CD4-positive, alpha-beta T cell treated with Interleukin-21 for 1 hour (primary cell): ENCODE measurements at regions not wholly inside any gene's neighbourhood (a gene's known extent, or its start where the extent isn't known, plus 50 kb on each side); places are given as distances from the start of the nearest gene placed in this dataset.

Experiments
- DNase-seq: peaks from one replicate; pipeline ENCODE4 v3.0.0-alpha.2; 2020

DNA sequence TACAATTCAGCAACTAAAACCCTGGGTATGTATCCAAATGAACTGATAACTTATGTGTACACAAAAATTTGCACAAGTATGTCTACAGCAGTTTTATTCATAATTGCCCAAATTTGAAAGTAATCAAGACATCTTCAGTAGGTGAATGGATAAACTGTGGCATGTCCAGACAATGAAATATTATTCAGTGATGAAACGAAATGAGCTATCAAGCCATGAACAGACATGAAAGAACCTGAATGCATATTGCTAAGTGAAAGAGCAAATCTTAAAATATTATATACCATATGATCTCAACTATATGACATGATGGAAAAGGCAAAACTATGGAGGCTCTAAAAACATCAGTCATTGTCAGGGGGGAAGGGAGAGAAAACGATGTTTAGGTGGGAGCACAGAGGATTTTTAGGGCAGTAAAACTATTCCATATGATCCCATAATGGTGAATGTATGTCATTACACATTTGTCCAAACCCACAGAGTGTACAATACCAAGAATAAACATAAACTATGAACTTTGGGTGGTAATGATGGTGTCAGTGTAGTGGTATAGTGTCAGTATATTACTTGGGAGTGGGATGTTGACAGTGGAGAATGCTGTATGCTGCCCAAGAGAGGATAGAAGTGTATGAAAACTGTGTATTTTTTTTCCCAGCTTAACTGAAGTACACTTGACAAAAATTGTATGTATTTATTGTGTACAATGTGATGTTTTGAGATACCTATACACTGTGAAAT is 92.8 kb upstream of the PPP2R5A start:
- no peak for DNase-seq

DNA sequence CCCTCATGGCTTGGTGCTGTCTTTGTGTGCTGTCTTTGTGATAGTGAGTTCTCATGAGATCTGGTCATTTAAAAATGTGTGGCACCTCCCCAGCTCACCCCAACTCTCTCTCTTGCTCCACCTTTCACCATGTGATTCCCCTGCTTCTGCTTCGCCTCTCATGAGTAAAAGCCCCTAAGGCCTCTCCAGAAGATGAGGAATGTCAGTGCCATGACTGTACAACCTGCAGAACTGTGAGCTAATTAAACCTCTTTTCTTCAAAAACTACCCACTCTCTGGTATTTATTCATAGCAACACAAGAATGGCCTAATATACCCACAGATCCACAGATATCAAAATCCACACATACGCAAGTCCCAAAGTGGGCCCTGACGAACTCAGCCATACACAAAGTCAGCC is 88.9 kb upstream of the PPP2R5A start:
- no peak for DNase-seq

DNA sequence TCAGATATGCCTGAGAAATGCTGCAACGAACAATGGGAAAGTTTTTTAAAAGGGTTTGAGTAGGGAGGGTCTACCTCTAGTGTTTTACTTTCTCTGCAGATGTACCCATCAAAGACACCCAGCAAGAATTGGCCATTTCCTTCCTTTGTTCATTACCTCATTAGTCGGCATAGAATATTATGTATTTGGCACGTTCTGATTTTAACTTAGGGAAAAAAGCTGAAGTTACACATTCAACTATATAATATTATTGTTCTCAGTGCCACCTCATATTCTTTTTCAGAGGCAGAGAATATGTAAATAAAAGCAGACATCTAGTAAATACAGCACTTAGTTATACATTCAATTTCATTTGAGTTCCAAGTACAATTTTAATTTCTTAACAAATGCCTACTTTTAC is 83.7 kb upstream of the PPP2R5A start:
- no peak for DNase-seq

DNA sequence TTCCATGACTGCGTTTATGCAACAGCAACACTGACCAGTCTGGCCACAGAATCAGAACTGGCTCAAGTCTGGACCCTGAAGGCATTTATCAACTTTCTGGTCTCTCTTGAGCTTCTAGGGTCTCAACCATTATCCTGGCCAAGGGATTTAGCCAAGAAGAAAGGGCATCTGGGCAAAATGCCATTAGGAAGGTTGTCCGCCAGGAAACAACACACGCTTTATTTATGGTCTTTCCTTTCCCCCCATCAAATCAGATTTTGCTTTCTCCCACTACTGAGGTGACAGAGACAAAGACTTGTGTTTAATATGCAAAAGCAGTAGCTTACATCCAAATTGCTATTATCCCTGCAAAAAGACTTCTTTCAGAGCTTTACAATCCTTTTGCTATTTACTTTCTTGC is 81.6 kb upstream of the PPP2R5A start:
- no peak for DNase-seq

DNA sequence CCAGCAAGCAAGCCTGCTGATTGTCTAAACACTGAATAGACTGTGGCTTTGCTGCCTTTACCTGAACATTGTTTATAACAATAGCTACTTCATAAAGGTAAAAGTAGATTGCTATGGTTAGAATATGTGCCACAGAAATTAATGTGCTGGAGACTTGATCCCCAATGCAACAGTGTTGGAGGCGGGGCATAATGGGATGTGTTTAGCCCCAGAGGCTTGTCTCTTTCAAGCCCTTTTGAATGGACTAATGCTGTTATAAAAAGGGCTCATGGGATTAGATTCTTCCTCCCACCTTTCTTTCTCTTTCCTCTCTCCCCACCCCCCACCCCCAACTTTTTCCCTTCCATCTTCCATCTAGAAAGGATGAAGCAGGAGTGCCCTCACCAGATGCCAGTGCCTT is 80.2 kb upstream of the PPP2R5A start:
- no peak for DNase-seq

DNA sequence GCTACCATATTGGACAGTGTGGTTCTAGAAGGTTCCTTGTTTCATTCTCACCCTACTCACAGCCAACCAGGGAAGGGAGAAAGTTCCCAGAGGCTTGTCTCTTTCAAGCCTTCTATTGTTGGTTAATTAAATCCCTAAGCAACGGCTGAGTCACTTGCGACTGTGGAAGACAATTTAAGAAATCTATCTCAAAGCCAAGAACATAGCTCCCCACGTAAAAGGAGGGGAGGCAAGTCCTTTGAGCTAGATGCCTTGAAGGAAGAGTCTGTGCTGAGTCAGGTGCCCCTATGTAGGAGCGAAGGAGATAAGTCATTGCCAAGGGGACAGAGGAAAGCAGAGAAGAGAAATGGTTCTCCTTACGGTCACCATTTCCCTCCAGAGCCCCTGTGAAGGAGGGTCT is 79.4 kb upstream of the PPP2R5A start:
- no peak for DNase-seq

DNA sequence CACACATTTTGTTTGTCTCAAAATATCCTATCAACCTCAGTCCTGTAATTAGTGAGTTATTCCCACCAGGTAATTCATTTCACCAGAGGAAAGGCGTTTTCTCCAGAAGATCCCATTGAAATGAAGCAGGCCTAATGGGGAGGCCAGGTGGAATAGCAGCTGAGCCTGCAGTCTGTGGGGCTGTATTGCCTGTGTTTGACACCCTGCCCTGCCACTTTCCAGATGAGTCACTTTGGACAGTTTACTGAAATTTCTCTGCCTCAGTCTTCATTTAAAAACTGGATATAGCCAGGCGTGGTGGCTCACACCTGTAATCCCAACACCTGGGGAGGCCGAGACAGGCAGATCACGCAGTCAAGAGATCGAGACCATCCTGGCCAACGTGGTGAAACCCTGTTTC is 78.1 kb upstream of the PPP2R5A start:
- no peak for DNase-seq

DNA sequence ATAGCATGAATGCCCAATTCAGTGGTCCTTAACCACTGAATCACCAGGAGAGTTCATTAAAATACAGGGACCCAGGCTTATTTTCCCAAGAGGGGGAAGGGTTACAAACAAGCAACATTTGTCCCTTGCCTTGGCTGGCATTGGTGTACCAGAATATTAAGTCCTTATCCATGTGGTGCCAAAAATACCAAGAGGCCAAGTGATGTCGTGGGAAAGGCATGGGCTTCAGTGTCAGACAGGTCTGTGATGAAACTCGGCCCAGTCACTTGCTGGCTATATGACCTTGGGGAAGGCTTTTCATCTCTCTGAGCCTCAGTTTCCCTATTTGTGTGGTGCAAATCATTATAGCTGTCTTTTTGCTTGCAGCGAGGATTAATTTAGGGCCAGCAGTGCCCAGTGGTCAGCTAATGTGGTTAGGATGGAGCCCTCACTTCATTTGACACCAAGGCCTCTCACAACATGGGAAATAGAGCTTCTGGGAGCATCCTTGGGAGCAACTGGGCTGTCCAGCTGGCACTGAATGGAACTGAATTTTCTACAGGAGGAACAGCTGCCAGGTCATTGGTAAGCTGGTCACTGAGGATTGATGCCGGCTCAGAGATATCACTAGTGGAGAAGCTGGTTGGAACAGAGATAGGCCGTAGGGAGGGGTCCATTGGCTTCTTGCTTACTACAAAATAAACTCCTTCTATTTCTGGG is 77.2 kb upstream of the PPP2R5A start:
- no peak for DNase-seq

DNA sequence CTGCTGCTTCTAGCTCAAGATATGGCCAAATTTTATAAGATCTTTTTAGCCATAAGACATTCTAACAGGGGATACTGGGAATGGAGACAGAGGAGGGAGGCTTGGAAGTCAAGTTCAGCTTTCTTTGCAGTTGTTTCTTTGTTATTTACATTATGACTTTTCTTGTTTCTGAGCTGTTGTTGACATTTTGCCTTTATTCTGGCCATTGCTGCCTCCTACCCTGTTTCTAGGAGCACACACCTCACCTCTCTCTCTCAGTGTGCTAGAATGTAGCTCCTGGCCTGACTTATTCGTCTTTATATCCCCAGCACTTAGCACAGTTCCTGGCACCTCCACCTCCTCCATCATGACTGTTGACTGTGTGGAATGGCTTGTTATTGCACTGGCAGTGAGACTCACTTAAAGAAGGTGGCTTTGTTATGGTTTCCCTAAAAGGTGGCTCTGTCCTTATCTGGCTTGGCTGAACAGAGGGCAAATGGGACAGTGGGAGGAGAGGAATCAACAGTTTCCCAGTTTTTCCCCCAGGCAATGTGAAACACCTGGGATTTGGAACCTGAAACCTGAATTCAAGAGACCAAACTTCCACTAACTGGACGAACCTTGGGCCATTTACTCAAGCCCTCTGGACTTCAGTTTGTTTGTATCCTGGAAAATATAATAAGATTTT is 76.1 kb upstream of the PPP2R5A start:
- no peak for DNase-seq

DNA sequence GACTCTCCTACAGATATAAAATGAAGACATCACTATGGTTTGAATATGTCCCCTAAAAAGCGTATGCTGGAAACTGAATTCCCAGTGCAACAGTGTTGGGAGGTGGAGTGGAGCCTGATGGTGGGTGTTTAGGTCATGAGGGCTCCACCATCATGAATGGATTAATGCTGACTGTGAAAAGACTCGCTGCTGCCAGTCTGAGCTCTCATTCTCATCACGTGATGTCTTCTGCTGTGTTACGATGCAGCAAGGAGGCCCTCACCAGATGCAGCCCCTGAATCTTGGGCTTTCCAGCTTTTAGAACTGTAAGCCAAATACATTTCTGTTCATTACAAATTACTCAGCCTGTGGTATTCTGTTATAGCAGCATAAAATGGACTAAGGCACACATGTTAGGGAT is 73.8 kb upstream of the PPP2R5A start:
- no peak for DNase-seq

DNA sequence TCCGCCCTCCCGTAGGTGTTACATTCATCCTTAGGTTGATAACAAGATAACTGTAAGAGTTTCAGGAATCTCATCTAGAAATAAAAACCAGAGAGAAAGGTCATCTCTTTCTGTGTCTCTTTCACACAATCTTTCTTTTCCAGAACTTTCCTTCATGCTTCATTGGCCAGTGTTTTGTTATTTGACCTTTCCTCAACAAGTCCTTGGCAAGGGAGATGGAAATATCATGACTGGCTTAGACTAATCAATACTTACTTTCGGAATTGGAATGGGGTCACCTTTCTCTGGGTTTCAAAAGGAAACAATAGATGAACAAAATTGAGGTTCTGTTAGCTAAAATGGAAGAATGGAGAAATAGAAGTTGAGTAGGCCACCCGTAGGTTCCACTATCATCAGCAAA is 72.9 kb upstream of the PPP2R5A start:
- DNase-seq: no peak

DNA sequence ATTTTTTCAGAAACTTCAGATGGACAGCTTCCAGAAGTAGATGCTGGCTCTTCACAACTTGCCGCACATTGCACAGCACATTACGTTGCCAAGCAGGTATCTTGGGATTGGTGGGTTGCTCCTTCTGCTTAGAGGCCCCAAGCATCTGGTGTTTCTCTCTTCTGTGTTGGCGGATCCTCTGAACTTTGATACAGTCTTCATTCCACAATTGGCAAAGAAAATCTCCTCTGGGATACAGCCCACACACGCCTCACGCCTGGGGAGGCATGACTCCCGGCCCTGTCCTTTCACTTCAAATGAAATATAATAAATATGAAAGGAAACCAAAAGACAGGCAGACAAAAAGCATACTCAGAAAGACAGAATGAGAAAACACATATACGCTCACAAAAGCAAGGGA is 72.3 kb upstream of the PPP2R5A start:
- DNase-seq: no peak

DNA sequence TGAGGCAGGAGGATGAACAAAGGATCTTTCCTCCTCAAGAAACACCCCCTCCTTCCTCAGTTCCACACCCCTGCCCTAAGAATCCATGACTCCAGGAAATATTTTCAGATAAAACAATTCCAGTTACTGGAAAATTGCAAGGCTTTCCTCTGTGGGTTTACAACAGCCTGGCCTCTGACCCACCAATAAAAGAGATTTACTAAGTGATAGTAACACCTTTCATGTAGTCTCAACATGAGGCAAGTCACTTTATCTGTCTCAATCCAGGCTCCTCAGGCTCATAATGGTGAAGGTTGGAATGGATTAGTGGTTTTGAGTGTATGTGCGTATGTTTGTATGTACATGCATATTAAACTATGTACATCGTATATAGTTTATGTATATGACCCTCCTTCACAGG is 71.4 kb upstream of the PPP2R5A start:
- DNase-seq: no peak

DNA sequence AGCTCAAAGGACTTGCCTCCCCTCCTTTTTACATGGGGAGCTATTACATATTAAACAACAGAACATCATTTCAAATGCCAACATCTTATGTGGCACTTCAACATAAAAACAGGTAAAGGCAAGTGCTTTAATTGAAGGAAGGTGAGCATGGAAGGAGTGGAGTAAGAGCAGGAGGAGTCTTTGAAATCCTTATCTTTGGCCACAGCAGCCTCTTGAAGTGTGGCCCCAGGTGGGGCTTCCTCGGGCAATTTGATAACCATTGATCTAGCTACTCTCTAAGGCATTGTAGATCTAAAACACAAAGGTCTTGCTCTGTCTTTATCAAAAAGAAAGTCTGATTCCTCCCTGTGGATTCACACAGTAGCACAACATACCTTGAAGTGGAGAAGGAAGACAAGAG is 70.9 kb upstream of the PPP2R5A start:
- no peak for DNase-seq

DNA sequence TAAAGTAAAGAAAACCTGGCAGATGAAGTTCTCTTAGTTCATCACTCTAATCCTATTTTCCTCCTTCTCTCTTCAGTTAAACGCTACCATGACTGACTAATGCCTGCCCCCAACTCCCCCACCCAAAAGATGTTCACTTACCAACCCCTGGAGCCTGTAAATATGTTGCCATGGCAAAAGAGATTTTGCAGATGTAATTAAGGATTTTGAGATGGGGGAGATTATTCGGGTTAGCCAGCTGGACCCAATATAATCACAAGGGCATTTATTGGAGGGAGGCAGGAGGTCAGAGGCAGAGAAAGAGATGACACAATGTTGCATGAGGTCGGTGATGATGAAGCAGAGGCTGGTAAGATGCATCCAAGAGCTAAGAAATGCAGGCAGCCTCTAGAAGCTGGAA is 69.3 kb upstream of the PPP2R5A start:
- DNase-seq: no peak

DNA sequence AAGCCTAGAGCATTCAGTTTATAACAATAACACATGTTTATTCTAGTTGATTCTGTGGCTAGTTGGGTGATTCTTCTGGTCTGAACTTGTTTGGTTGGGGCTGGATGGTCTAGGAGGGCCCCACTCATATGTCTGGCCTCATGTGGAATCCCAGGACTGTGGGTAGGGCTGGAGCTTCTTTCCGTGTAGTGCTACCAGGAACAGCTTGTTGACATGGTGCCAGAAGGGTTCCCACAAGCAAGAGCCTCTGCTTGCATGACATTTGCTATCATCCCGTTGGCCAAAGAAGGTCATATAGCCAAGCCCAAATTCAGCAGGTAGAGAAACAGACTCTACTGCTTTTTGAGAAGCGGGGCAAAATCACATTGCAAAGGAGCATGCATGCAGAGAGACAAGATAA is 67.6 kb upstream of the PPP2R5A start:
- no peak for DNase-seq

DNA sequence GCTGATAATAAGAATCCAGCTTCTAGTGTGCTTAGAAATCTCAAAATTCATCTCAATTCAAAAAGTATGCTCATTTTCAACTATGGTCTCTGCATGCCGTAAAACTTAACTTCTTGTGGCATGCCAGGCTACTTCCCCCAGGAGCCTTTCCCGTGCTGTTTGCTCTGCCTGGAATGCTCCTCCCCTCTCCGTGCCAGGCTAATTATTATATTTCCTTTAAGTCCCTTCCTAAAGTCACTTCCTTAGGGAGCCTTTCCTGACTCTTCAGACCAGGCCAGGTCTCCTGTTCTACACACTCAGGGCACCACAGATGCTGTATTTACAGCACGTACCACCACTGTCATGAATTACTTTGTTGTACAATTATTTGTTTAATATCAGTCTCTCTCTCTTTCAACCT is 67.1 kb upstream of the PPP2R5A start:
- DNase-seq: no peak

DNA sequence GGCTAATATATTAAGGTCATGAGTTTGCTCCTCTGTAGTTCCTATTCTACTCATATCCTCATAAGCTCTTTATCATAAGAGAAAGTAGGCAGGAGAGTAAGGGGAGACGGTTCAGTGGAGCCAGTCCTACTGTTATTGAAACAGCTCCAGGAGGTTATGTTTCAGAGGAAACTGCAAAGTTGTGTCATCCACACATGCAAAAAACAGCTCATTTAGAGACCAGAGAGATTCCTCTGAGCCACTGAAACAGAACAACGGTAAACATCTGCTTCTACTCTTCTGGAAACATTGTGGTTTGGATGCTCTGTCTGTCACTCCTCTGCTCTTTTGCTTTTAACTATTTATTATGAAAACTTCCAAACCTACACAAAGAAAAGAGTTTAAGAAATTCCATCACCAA is 66.3 kb upstream of the PPP2R5A start:
- no peak for DNase-seq

DNA sequence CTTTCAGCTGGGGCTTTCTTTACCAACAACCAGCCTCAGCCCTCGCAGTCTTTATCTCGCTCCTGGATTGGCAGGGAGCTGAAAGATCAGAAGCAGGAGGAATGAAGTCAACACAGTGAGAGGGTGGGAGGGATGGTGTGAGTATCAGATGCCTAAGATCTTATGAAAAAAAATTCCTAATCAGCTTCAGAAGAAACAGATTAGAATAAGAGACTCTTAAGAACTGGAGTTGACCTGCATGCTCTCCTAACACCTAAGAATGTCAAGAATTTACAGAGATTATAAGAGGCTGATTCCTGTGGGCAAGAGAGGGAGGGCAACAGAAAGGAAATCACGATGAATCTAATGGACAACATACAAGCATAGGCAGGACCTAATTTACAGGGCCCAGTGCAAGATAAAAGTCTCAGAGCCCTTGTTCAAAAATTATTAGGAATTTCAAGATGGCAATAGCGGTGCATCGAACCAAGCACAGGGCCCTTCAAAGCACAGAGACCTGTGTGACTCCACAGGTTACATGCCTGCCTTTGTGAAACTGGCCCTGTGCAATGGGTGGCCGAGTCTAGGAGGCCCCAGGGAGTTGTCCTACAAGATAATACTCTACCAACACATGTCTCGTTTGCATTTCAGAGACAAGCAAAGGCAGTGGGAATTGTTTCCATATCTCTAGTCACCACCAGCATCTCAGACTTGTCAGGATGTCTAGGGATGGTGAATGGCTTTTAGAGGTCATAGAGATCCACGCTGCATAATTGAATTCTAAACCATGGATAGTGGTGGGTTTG is 65.3 kb upstream of the PPP2R5A start:
- no peak for DNase-seq

DNA sequence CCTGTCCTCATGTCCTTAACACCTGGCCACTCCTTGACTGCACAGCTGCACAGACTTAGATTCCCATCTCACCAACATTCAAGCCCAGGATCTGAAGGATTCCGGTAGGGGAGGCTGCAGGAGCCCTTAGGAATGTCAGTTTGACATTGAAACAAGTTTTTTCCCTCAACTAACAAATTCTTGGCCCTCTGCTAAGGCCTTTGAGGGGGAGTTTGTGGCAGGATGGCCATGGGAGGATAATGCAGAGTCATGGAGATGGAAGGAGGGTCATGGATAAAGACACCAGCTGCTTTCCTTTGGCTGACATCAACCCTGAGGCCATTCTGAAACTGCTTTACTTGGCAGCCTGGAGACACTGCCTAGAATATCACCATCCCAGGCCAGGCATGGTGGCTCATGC is 63.4 kb upstream of the PPP2R5A start:
- no peak for DNase-seq

DNA sequence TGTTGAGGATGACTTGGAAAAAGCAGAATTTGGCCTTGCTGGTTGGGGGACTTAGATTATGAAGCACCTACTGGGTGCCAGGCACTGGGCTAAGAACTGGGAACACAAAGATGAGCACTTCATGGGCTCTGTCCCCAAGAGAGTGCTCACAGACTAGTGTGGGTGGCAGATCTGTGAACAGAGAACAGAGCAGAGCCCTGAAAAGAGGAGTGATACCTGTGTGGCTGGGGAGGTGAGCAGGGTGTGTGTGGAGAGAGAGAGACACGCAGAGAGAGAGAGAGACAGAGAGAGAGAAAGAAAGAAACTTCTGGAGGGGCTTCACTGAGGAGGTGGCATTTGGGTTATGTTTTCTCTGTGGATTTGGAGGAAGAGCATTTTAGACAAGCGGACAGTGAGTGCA is 61.1 kb upstream of the PPP2R5A start:
- DNase-seq: no peak

DNA sequence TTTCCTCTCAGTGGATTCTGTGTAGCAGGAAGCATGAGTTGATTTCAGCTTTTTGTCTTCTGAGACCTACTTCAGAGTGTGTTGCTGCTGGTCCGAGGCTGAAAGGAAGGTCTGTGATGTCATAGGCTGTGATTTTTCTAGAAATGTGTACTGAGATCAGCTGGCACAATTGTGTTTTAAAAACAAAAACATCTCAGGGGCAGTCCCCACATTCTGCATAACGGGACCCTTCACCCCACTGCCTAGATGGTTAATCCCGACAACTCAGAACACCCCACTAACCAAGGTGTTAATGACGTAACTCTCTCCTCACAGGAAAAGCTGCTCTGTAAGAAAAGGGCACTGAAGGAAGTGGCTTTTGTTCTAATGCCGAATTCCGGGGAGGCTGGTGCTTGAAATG is 59.8 kb upstream of the PPP2R5A start:
- DNase-seq: peak; percentile 70

DNA sequence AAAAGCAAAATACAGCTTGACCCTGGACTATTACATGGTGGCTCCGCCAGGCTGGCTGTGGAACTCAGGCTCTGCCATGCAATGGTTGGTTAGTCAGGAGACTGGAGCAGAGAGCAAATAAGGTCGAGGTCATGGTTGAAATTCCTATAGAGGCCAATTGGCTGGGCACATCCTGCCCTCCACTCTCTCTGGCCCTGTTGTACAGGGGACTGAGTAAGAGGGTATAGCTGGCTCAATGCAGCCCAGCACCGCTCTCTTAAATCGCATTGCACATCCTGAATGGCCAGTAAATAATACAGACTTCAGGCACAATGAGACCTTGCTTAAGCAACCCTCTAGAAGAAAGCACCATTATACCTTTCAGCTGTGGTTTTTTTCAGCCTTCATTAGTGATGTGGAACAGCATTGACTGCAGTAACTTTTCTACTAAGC is 59.3 kb upstream of the PPP2R5A start:
- DNase-seq: no peak

DNA sequence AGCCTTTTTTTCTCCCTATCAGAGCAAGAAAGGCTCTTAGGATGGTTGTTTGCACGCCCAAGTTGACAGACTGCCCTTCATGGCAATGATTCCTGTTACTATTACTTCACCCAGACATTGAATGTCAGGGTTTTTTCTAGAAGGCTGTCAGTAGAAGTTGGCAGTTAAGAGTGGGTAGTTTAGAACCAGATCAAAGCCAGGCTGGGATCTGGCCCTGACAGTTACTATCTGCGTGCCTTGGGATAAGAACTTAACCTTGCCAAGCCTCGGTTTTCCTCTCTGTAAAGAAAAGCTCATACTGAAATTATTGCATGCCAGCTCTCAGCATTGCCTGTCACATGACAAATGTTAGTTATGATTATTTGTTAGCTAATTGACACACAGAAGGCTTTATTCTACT is 58.7 kb upstream of the PPP2R5A start:
- no peak for DNase-seq
